ENCODE measurements at regions not wholly inside any gene's neighbourhood (a gene's known extent, or its start where the extent isn't known, plus 50 kb on each side); places are given as distances from the start of the nearest gene placed in this dataset.

- no peaks in the 10 kb centered on the region for H4K20me1 ChIP-seq (ENCODE audit: insufficient read depth, low read length)
- H3K9me3 ChIP-seq (ENCODE audit: low read depth, low read length), result peaks cover 2% of the 10 kb centered on the region
- TF ChIP-seq CTCF (IDR thresholded peaks at IDR 0.05; ENCODE audit: extremely low read depth, low read depth, low read length), result no peak
- no peaks in the 10 kb centered on the region for H3K36me3 ChIP-seq (ENCODE audit: insufficient read depth, low read length)
- no peak overlapping the region for H2AFZ ChIP-seq (ENCODE audit: low read length)
- no peaks in the 10 kb centered on the region for H3K27me3 ChIP-seq (ENCODE audit: insufficient read depth, low read length)
- no peak overlapping the region for H3K4me3 ChIP-seq (ENCODE audit: insufficient read depth, low read length)
- H3K4me1 ChIP-seq (ENCODE audit: insufficient read depth, low read length), result no peaks in the 10 kb centered on the region
- no peak overlapping the region for H3K4me2 ChIP-seq (ENCODE audit: insufficient read depth, low read length)
- no peaks in the 10 kb centered on the region for H3K79me2 ChIP-seq (ENCODE audit: insufficient read depth, low read length)
- no peak overlapping the region for H3K27ac ChIP-seq (ENCODE audit: low read depth, low read length)
- no peak for DNase-seq (ENCODE audit: insufficient read length, low spot score, missing footprints)
These were observed 230.3 kb downstream of the CHRM3 start for GRCh38 chr1:239616673-239617072.

GRCh38 chr1:239617259-239617658 is 230.9 kb downstream of the CHRM3 start:
- no peaks in the 10 kb centered on the region for H3K36me3 ChIP-seq (ENCODE audit: insufficient read depth, low read length)
- H3K27me3 ChIP-seq (ENCODE audit: insufficient read depth, low read length), result no peaks in the 10 kb centered on the region
- no peaks in the 10 kb centered on the region for H3K4me1 ChIP-seq (ENCODE audit: insufficient read depth, low read length)
- H2AFZ ChIP-seq (ENCODE audit: low read length), result no peak overlapping the region
- TF ChIP-seq CTCF (IDR thresholded peaks at IDR 0.05; ENCODE audit: extremely low read depth, low read depth, low read length), result no peak
- H4K20me1 ChIP-seq (ENCODE audit: insufficient read depth, low read length), result no peaks in the 10 kb centered on the region
- H3K27ac ChIP-seq (ENCODE audit: low read depth, low read length), result no peak overlapping the region
- H3K4me2 ChIP-seq (ENCODE audit: insufficient read depth, low read length), result no peak overlapping the region
- DNase-seq (ENCODE audit: insufficient read length, low spot score, missing footprints), result no peak
- H3K9me3 ChIP-seq (ENCODE audit: low read depth, low read length), result peaks cover 2% of the 10 kb centered on the region
- H3K79me2 ChIP-seq (ENCODE audit: insufficient read depth, low read length), result no peaks in the 10 kb centered on the region
- H3K4me3 ChIP-seq (ENCODE audit: insufficient read depth, low read length), result no peak overlapping the region

- no peaks in the 10 kb centered on the region for H3K79me2 ChIP-seq (ENCODE audit: insufficient read depth, low read length)
- H3K4me3 ChIP-seq (ENCODE audit: insufficient read depth, low read length), result no peak overlapping the region
- no peak overlapping the region for H2AFZ ChIP-seq (ENCODE audit: low read length)
- H3K9me3 ChIP-seq (ENCODE audit: low read depth, low read length), result peaks cover 2% of the 10 kb centered on the region
- no peak for DNase-seq (ENCODE audit: insufficient read length, low spot score, missing footprints)
- H3K27me3 ChIP-seq (ENCODE audit: insufficient read depth, low read length), result no peaks in the 10 kb centered on the region
- no peak for TF ChIP-seq CTCF (IDR thresholded peaks at IDR 0.05; ENCODE audit: extremely low read depth, low read depth, low read length)
- no peaks in the 10 kb centered on the region for H4K20me1 ChIP-seq (ENCODE audit: insufficient read depth, low read length)
- H3K36me3 ChIP-seq (ENCODE audit: insufficient read depth, low read length), result no peaks in the 10 kb centered on the region
- no peak overlapping the region for H3K4me2 ChIP-seq (ENCODE audit: insufficient read depth, low read length)
- no peaks in the 10 kb centered on the region for H3K4me1 ChIP-seq (ENCODE audit: insufficient read depth, low read length)
- H3K27ac ChIP-seq (ENCODE audit: low read depth, low read length), result no peak overlapping the region
These were observed 231.4 kb downstream of the CHRM3 start for GRCh38 chr1:239617731-239618130.

- Histone ChIP-seq H3K79me2 (ENCODE audit: insufficient read depth, low read length) (no peaks in the 10 kb centered on the region), H3K4me2 (ENCODE audit: insufficient read depth, low read length) (no peak overlapping the region), H3K4me3 (ENCODE audit: insufficient read depth, low read length) (no peak overlapping the region), H2AFZ (ENCODE audit: low read length) (no peak overlapping the region), H3K4me1 (ENCODE audit: insufficient read depth, low read length) (no peaks in the 10 kb centered on the region), H3K27me3 (ENCODE audit: insufficient read depth, low read length) (no peaks in the 10 kb centered on the region), H4K20me1 (ENCODE audit: insufficient read depth, low read length) (no peaks in the 10 kb centered on the region), H3K9me3 (ENCODE audit: low read depth, low read length) (no peaks in the 10 kb centered on the region), H3K27ac (ENCODE audit: low read depth, low read length) (no peak overlapping the region), H3K36me3 (ENCODE audit: insufficient read depth, low read length) (no peaks in the 10 kb centered on the region)
- DNase-seq (ENCODE audit: insufficient read length, low spot score, missing footprints), result no peak
- no peak for TF ChIP-seq CTCF (IDR thresholded peaks at IDR 0.05; ENCODE audit: extremely low read depth, low read depth, low read length)
These were observed 232.8 kb downstream of the CHRM3 start for GRCh38 chr1:239619190-239619589.

All from osteoblast (primary cell).